HCT116 (cell line): ENCODE measurements at regions not wholly inside any gene's neighbourhood (a gene's known extent, or its start where the extent isn't known, plus 50 kb on each side); places are given as distances from the start of the nearest gene placed in this dataset.

Source experiments
- ATAC-seq: fragments of 200-7000 bp; cut with Tn5 transposase; 2 replicates; pipeline ENCODE4 v1.9.1; 2020; ENCODE audit warnings: mild to moderate bottlenecking, moderate library complexity
- BruUV-seq: library from RNA; stranded (reverse); fragments of 400-500 nt; replicated peaks from 2 replicates; lab custom pipeline; 2021; lab: Mats Ljungman, UMichigan
- CTCF ChIA-PET: fragments of 300-600 bp; sonication (Branson Sonifier 250); formaldehyde crosslinking; loops from one replicate; lab custom pipeline; 2021; ENCODE audit warnings: antibody characterized with exemption; lab: Charles Lee
- POLR2A ChIA-PET: fragments of 300-600, 350-600 bp; sonication (Branson Sonifier 250); formaldehyde crosslinking; loops from one replicate; lab custom pipeline; 2021; ENCODE audit warnings: antibody characterized with exemption; lab: Charles Lee
- RAD21 ChIA-PET, 2 experiments: fragments of 300-600 bp; sonication (Branson Sonifier 250); formaldehyde crosslinking; loops; one replicate each; lab custom pipeline; 2023; ENCODE audit warnings: low total read pairs in 2 of 2; ENCODE audit not compliant: uncharacterized antibody in 2 of 2, unreplicated experiment in 2 of 2, low non-redundant PET in 1 of 2; lab: Charles Lee
- DNase-seq: peaks from one replicate; pipeline ENCODE4 v3.0.0-alpha.2; 2010; ENCODE audit warnings: low read depth, low spot score
- H2AFZ ChIP-seq: fragments of 200-600 bp; shearing (Covaris generic), sonication (generic); 2 replicates; pipeline ENCODE4 v1.6.1; 2017; ENCODE audit warnings: low read depth, mixed run types, mixed read lengths, antibody characterized with exemption, low read length; ENCODE audit not compliant: poor library complexity, severe bottlenecking
- H3K27ac ChIP-seq: 2 replicates; pipeline ENCODE4 v1.5.1; 2012; ENCODE audit warnings: low read depth, low read length
- H3K27me3 ChIP-seq: fragments of 200-600 bp; sonication (generic); 2 replicates; pipeline ENCODE4 v1.6.1; 2016; ENCODE audit warnings: mixed run types, low read length, mixed read lengths; ENCODE audit not compliant: insufficient read depth
- H3K36me3 ChIP-seq, 2 experiments: fragments of 200-500 bp in 1 of 2; fragments of 200-600 bp in 1 of 2; sonication (Bioruptor generic) in 1 of 2; sonication (generic) in 1 of 2; 2 replicates each; pipeline versions ENCODE4 v1.5.1 to v1.6.1; 2014 to 2016; ENCODE audit warnings: low read length in 2 of 2, inconsistent platforms in 1 of 2, mixed read lengths in 1 of 2, mixed run types in 1 of 2; ENCODE audit not compliant: insufficient read depth in 2 of 2, control insufficient read depth in 1 of 2
- H3K4me1 ChIP-seq, 2 experiments: fragments of 200-600 bp in 1 of 2; sonication (generic) in 1 of 2; 2 replicates each; pipeline versions ENCODE4 v1.5.1 to v1.6.1; 2012 to 2017; ENCODE audit warnings: low read length in 2 of 2, inconsistent platforms in 1 of 2, mild to moderate bottlenecking in 1 of 2, mixed read lengths in 1 of 2, mixed run types in 1 of 2, moderate library complexity in 1 of 2; ENCODE audit not compliant: insufficient read depth in 2 of 2, control insufficient read depth in 1 of 2
- H3K4me2 ChIP-seq: fragments of 200-600 bp; sonication (generic); 2 replicates; pipeline ENCODE4 v1.6.1; 2017; ENCODE audit warnings: mixed run types, low read length, mixed read lengths
- H3K4me3 ChIP-seq, 2 experiments: fragments of 200-600 bp in 1 of 2; sonication (generic) in 1 of 2; replicated peaks in 1 of 2; 2 replicates each; pipeline ENCODE4 v1.5.1; 2011 to 2016; ENCODE audit warnings: low read length in 2 of 2, control low read depth in 1 of 2, low read depth in 1 of 2, mild to moderate bottlenecking in 1 of 2, mixed read lengths in 1 of 2, mixed run types in 1 of 2
- H3K79me2 ChIP-seq: fragments of 200-600 bp; sonication (generic); 2 replicates; pipeline ENCODE4 v1.6.1; 2017; ENCODE audit warnings: mild to moderate bottlenecking, mixed run types, low read length, moderate library complexity, mixed read lengths; ENCODE audit not compliant: insufficient read depth
- H3K9ac ChIP-seq: fragments of 200-600 bp; sonication (generic); 2 replicates; pipeline ENCODE4 v1.6.1; 2016; ENCODE audit warnings: low read length, mixed read lengths
- H3K9me2 ChIP-seq: fragments of 200-600 bp; sonication (generic), shearing (Covaris generic); 2 replicates; pipeline ENCODE4 v1.6.1; 2017; ENCODE audit warnings: mixed run types, mild to moderate bottlenecking, moderate library complexity; ENCODE audit not compliant: insufficient read depth
- H3K9me3 ChIP-seq, 2 experiments: fragments of 200-500 bp in 1 of 2; fragments of 200-600 bp in 1 of 2; sonication (Bioruptor generic) in 1 of 2; sonication (generic) in 1 of 2; 2 replicates each; pipeline ENCODE4 v1.6.1; 2014 to 2017; ENCODE audit warnings: low read length in 2 of 2, mixed read lengths in 2 of 2, inconsistent platforms in 1 of 2, low read depth in 1 of 2, mild to moderate bottlenecking in 1 of 2, mixed run types in 1 of 2, moderate library complexity in 1 of 2; ENCODE audit not compliant: control insufficient read depth in 1 of 2, insufficient read depth in 1 of 2
- H4K20me1 ChIP-seq: fragments of 200-600 bp; sonication (generic), shearing (Covaris generic); 2 replicates; pipeline ENCODE4 v1.6.1; 2017; ENCODE audit warnings: mixed run types, mild to moderate bottlenecking, moderate library complexity; ENCODE audit not compliant: insufficient read depth
- CEBPB ChIP-seq: IDR thresholded peaks from 2 replicates; pipeline ENCODE4 v1.6.1; 2012; ENCODE audit warnings: low read depth
- CTCF ChIP-seq, 3 experiments: fragments of 200-600 bp in 1 of 3; sonication (generic) in 1 of 3; IDR thresholded peaks in 2 of 3; conservative IDR thresholded peaks in 1 of 3; 2 replicates each; pipeline ENCODE4 v1.5.1; 2012 to 2017; ENCODE audit warnings: low read depth in 2 of 3, low read length in 2 of 3, antibody characterized with exemption in 1 of 3, borderline replicate concordance in 1 of 3, control low read depth in 1 of 3, mild to moderate bottlenecking in 1 of 3, mixed read lengths in 1 of 3, mixed run types in 1 of 3, moderate library complexity in 1 of 3; ENCODE audit not compliant: insufficient read depth in 1 of 3
- ELF1 ChIP-seq: IDR thresholded peaks from 2 replicates; pipeline ENCODE4 v1.6.1; 2012; ENCODE audit warnings: low read depth, borderline replicate concordance
- EZH2 ChIP-seq: fragments of 200-600 bp; sonication (generic); IDR thresholded peaks from 2 replicates; pipeline ENCODE4 v1.6.1; 2017; ENCODE audit warnings: antibody characterized with exemption, mixed run types
- EZH2phosphoT487 ChIP-seq: fragments of 200-600 bp; IDR thresholded peaks from 2 replicates; pipeline ENCODE4 v1.6.1; 2018; ENCODE audit warnings: antibody characterized with exemption, borderline replicate concordance
- JUND ChIP-seq: IDR thresholded peaks from 2 replicates; pipeline ENCODE4 v1.6.1; 2012
- MAX ChIP-seq: IDR thresholded peaks from 2 replicates; pipeline ENCODE4 v1.6.1; 2012
- POLR2AphosphoS5 ChIP-seq: IDR thresholded peaks from 2 replicates; pipeline ENCODE4 v1.6.1; 2011; ENCODE audit warnings: mild to moderate bottlenecking, low read depth, low read length, moderate library complexity
- RAD21 ChIP-seq: IDR thresholded peaks from 2 replicates; pipeline ENCODE4 v1.6.1; 2012; ENCODE audit warnings: low read depth, mild to moderate bottlenecking
- REST ChIP-seq: IDR thresholded peaks from 2 replicates; pipeline ENCODE4 v1.6.1; 2012; ENCODE audit warnings: low read depth
- SIN3A ChIP-seq: IDR thresholded peaks from 2 replicates; pipeline ENCODE4 v1.6.1; 2012; ENCODE audit warnings: low read depth
- SP1 ChIP-seq: IDR thresholded peaks from 2 replicates; pipeline ENCODE4 v1.6.1; 2012; ENCODE audit warnings: low read depth
- SRF ChIP-seq: IDR thresholded peaks from 2 replicates; pipeline ENCODE4 v1.6.1; 2012; ENCODE audit warnings: low read depth
- TCF7L2 ChIP-seq: IDR thresholded peaks from 2 replicates; pipeline ENCODE4 v1.7.0; 2011; ENCODE audit warnings: borderline replicate concordance, inconsistent platforms; ENCODE audit not compliant: insufficient read depth, insufficient read length; ENCODE audit errors: extremely low read depth
- YY1 ChIP-seq: IDR thresholded peaks from 2 replicates; pipeline ENCODE4 v1.6.1; 2011; ENCODE audit warnings: low read length, low read depth, moderate library complexity, mild to moderate bottlenecking; ENCODE audit not compliant: insufficient replicate concordance; ENCODE audit errors: extremely low read depth
- ZBTB33 ChIP-seq: IDR thresholded peaks from 2 replicates; pipeline ENCODE4 v1.6.1; 2011; ENCODE audit warnings: mild to moderate bottlenecking, low read length, moderate library complexity; ENCODE audit not compliant: insufficient replicate concordance; ENCODE audit errors: extremely low read depth
- ZNF274 ChIP-seq: fragments of 200-500 bp; sonication (Bioruptor generic); IDR thresholded peaks from 2 replicates; pipeline ENCODE4 v1.6.1; 2014; ENCODE audit warnings: mild to moderate bottlenecking, low read depth, low read length, inconsistent platforms
- intact Hi-C: fragments of 100-400 bp; cut with micrococcal nuclease; formaldehyde crosslinking; loops from 2 replicates; pipeline ENCODE4 v1.10.0; 2022

- Histone ChIP-seq H3K27ac (no peak overlapping the region), H2AFZ (no peak overlapping the region), H3K36me3 (no peaks in the 10 kb centered on the region), H3K9me2 (no peaks in the 10 kb centered on the region), H3K79me2 (no peaks in the 10 kb centered on the region), H3K27me3 (no peaks in the 10 kb centered on the region), H4K20me1 (no peaks in the 10 kb centered on the region), H3K4me2 (no peak overlapping the region), H3K4me1 (no peaks in the 10 kb centered on the region), H3K4me3 (no peak overlapping the region), H3K9me3 (peaks cover 0 to 3% of the 10 kb centered on the region in 2 experiments; a peak in 1 of 4 replicates), H3K9ac (no peak overlapping the region)
- DNase-seq (no peak), ATAC-seq (no peak)
- BruUV-seq: no TSS peak
- POLR2A ChIA-PET: no interaction called here
- CTCF ChIA-PET: no interaction called here
- no peak for TF ChIP-seq MAX
- no peak for TF ChIP-seq RAD21
- no peak for TF ChIP-seq ZNF274
- TF ChIP-seq YY1: no peak
- TF ChIP-seq SRF: no peak
- TF ChIP-seq POLR2AphosphoS5: no peak
- no peak for TF ChIP-seq TCF7L2
- TF ChIP-seq EZH2phosphoT487: no peak
- no peak for TF ChIP-seq SIN3A
- TF ChIP-seq EZH2: no peak
- TF ChIP-seq CTCF (IDR thresholded peaks at IDR 0.05 in 2 of 3, conservative IDR thresholded peaks at IDR 0.05 in 1 of 3; ENCODE audit: borderline replicate concordance in 1 of 3, insufficient read depth in 1 of 3, low read depth in 2 of 3, low read length in 2 of 3): no peak
- TF ChIP-seq CEBPB: no peak
- no peak for TF ChIP-seq SP1
- no peak for TF ChIP-seq ELF1
- no peak for TF ChIP-seq REST
- no peak for TF ChIP-seq JUND
- no peak for TF ChIP-seq ZBTB33
- RAD21 ChIA-PET: no interaction called here
- intact Hi-C loops: no loop called here
These were observed 1082.1 kb downstream of the BCL11B start for GRCh38 chr14:98189944-98190343.
